Activated CD4-positive, alpha-beta memory T cell treated with anti-CD3 and anti-CD28 coated beads for 36 hours (primary cell): ENCODE measurements at regions not wholly inside any gene's neighbourhood (a gene's known extent, or its start where the extent isn't known, plus 50 kb on each side); places are given as distances from the start of the nearest gene placed in this dataset.

Experiments
- CTCF ChIA-PET: fragments of 350-600 bp; sonication (Branson Sonifier 250); formaldehyde crosslinking; loops from one replicate; lab custom pipeline; 2021; ENCODE audit warnings: antibody characterized with exemption, inconsistent platforms; lab: Charles Lee
- POLR2A ChIA-PET: fragments of 350-600 bp; sonication (Branson Sonifier 250); formaldehyde crosslinking; loops from one replicate; lab custom pipeline; 2021; ENCODE audit warnings: antibody characterized with exemption; lab: Charles Lee
- DNase-seq: peaks from one replicate; pipeline ENCODE4 v3.0.0-alpha.2; 2020
- H3K27ac Mint-ChIP-seq: one replicate; pipeline ENCODE4 v1.8.0; 2021; ENCODE audit warnings: mixed read lengths
- H3K27me3 Mint-ChIP-seq: one replicate; pipeline ENCODE4 v1.8.0; 2021; ENCODE audit warnings: mixed read lengths
- H3K36me3 Mint-ChIP-seq: one replicate; pipeline ENCODE4 v1.8.0; 2021; ENCODE audit warnings: mixed read lengths
- H3K4me1 Mint-ChIP-seq: one replicate; pipeline ENCODE4 v1.8.0; 2021; ENCODE audit warnings: low read depth, mixed read lengths
- H3K4me3 Mint-ChIP-seq: one replicate; pipeline ENCODE4 v1.8.0; 2021; ENCODE audit warnings: mild to moderate bottlenecking, mixed read lengths
- H3K9me3 Mint-ChIP-seq: one replicate; pipeline ENCODE4 v1.8.0; 2021; ENCODE audit warnings: mixed read lengths
- intact Hi-C: fragments of 100-400 bp; cut with micrococcal nuclease; formaldehyde crosslinking; loops from one replicate; pipeline ENCODE4 v1.15.1; 2023

- Mint-ChIP-seq H3K4me3 (no peak overlapping the region), H3K9me3 (peaks cover 12% of the 10 kb centered on the region), H3K27me3 (peaks cover 3% of the 10 kb centered on the region), H3K4me1 (no peaks in the 10 kb centered on the region), H3K27ac (no peak overlapping the region), H3K36me3 (peaks cover 6% of the 10 kb centered on the region)
- POLR2A ChIA-PET = no interaction called here
- CTCF ChIA-PET = interaction anchor here (1.0 kb wide), 1 partner anchor 519 kb away, joined by 3 read pairs; no protein-coding TSS in a partner anchor
- no peak for DNase-seq
- intact Hi-C loops = no loop called here
Observed at GRCh38 chr9:90112788-90113187, 508.0 kb downstream of the GADD45G start.

GRCh38 chr9:90114641-90115425 is 510.0 kb downstream of the GADD45G start:
- Mint-ChIP-seq H3K4me3 (no peak overlapping the region), H3K27ac (no peak overlapping the region)
- CTCF ChIA-PET = interaction anchor here (1.3 kb wide), 1 partner anchor 512 kb away, joined by 4 read pairs; no protein-coding TSS in a partner anchor

GRCh38 chr9:90121762-90122161 is 517.0 kb downstream of the GADD45G start:
- H3K27me3 Mint-ChIP-seq = peaks cover 6% of the 10 kb centered on the region
- no peak overlapping the region for H3K4me3 Mint-ChIP-seq
- peaks cover 13% of the 10 kb centered on the region for H3K9me3 Mint-ChIP-seq
- H3K27ac Mint-ChIP-seq = no peak overlapping the region
- H3K4me1 Mint-ChIP-seq = no peaks in the 10 kb centered on the region
- ChIA-PET CTCF (interaction anchor here (1.6 kb wide), 1 partner anchor 524 kb away, joined by 6 read pairs; no protein-coding TSS in a partner anchor), POLR2A (interaction anchor here (0.6 kb wide), 1 partner anchor 433 kb away, joined by 3 read pairs; no protein-coding TSS in a partner anchor)
- intact Hi-C loops = no loop called here
- H3K36me3 Mint-ChIP-seq = peaks cover 2% of the 10 kb centered on the region
- no peak for DNase-seq

More at GRCh38 chr9:90114641-90115425, 510.0 kb downstream of the GADD45G start:
- H3K9me3 Mint-ChIP-seq = peaks cover 2% of the 10 kb centered on the region
- H3K4me1 Mint-ChIP-seq = no peaks in the 10 kb centered on the region
- H3K27me3 Mint-ChIP-seq = peaks cover 3% of the 10 kb centered on the region
- peaks cover under 1% of the 10 kb centered on the region for H3K36me3 Mint-ChIP-seq
- DNase-seq = no peak
- intact Hi-C loops = no loop called here
- POLR2A ChIA-PET = no interaction called here

GRCh38 chr9:90124961-90125360 is 517.7 kb downstream of the DIRAS2 start:
- Mint-ChIP-seq H3K27ac (no peak overlapping the region), H3K27me3 (peaks cover 13% of the 10 kb centered on the region), H3K9me3 (peaks cover 13% of the 10 kb centered on the region), H3K4me1 (no peaks in the 10 kb centered on the region), H3K4me3 (no peak overlapping the region), H3K36me3 (peaks cover 2% of the 10 kb centered on the region)
- ChIA-PET CTCF (no interaction called here), POLR2A (no interaction called here)
- intact Hi-C loops = no loop called here
- DNase-seq = no peak

GRCh38 chr9:90127923-90128322 is 514.7 kb downstream of the DIRAS2 start:
- Mint-ChIP-seq H3K36me3 (peaks cover 2% of the 10 kb centered on the region), H3K9me3 (peaks cover 13% of the 10 kb centered on the region), H3K27me3 (peaks cover 16% of the 10 kb centered on the region), H3K27ac (no peak overlapping the region), H3K4me3 (no peak overlapping the region), H3K4me1 (no peaks in the 10 kb centered on the region)
- no peak for DNase-seq
- ChIA-PET POLR2A (no interaction called here), CTCF (no interaction called here)
- intact Hi-C loops = no loop called here

GRCh38 chr9:90128587-90129190 is 513.9 kb downstream of the DIRAS2 start:
- Mint-ChIP-seq H3K27me3 (peaks cover 16% of the 10 kb centered on the region), H3K9me3 (peaks cover 6% of the 10 kb centered on the region), H3K4me3 (no peak overlapping the region), H3K27ac (no peak overlapping the region), H3K36me3 (peaks cover 2% of the 10 kb centered on the region), H3K4me1 (no peaks in the 10 kb centered on the region)
- ChIA-PET POLR2A (no interaction called here), CTCF (no interaction called here)
- no peak for DNase-seq
- intact Hi-C loops = no loop called here

- DNase-seq = no peak
- CTCF ChIA-PET = no interaction called here
Observed at GRCh38 chr9:90129446-90129845, 513.2 kb downstream of the DIRAS2 start.

GRCh38 chr9:90131568-90131967 is 511.1 kb downstream of the DIRAS2 start:
- CTCF ChIA-PET = no interaction called here
- POLR2A ChIA-PET = no interaction called here
- H3K4me3 Mint-ChIP-seq = no peak overlapping the region
- peaks cover 11% of the 10 kb centered on the region for H3K27me3 Mint-ChIP-seq
- DNase-seq = no peak
- H3K27ac Mint-ChIP-seq = no peak overlapping the region
- H3K4me1 Mint-ChIP-seq = no peaks in the 10 kb centered on the region
- intact Hi-C loops = no loop called here
- no peaks in the 10 kb centered on the region for H3K9me3 Mint-ChIP-seq
- H3K36me3 Mint-ChIP-seq = no peaks in the 10 kb centered on the region

More at GRCh38 chr9:90129446-90129845, 513.2 kb downstream of the DIRAS2 start:
- Mint-ChIP-seq H3K4me3 (no peak overlapping the region), H3K4me1 (no peaks in the 10 kb centered on the region), H3K9me3 (peaks cover 2% of the 10 kb centered on the region), H3K27ac (no peak overlapping the region), H3K27me3 (peaks cover 17% of the 10 kb centered on the region), H3K36me3 (no peaks in the 10 kb centered on the region)
- POLR2A ChIA-PET = no interaction called here
- intact Hi-C loops = no loop called here

GRCh38 chr9:90132866-90133265 is 509.8 kb downstream of the DIRAS2 start:
- CTCF ChIA-PET = interaction anchor here (0.5 to 1.3 kb wide), 2 partner anchors 13 to 623 kb away, joined by 3 to 4 read pairs; no protein-coding TSS in a partner anchor
- POLR2A ChIA-PET = no interaction called here
- Mint-ChIP-seq H3K27ac (no peak overlapping the region), H3K4me3 (no peak overlapping the region), H3K27me3 (peaks cover 10% of the 10 kb centered on the region), H3K36me3 (no peaks in the 10 kb centered on the region), H3K9me3 (no peaks in the 10 kb centered on the region), H3K4me1 (no peaks in the 10 kb centered on the region)
- DNase-seq = no peak
- intact Hi-C loops = no loop called here

GRCh38 chr9:90137801-90138200 is 504.8 kb downstream of the DIRAS2 start:
- no peaks in the 10 kb centered on the region for H3K4me1 Mint-ChIP-seq
- H3K9me3 Mint-ChIP-seq = no peaks in the 10 kb centered on the region
- intact Hi-C loops = no loop called here
- peaks cover 13% of the 10 kb centered on the region for H3K27me3 Mint-ChIP-seq
- ChIA-PET CTCF (interaction anchor here (1.2 to 1.6 kb wide), 3 partner anchors 89 to 560 kb away, joined by 3 to 4 read pairs (median 3); no protein-coding TSS in a partner anchor), POLR2A (no interaction called here)
- no peak overlapping the region for H3K4me3 Mint-ChIP-seq
- no peaks in the 10 kb centered on the region for H3K36me3 Mint-ChIP-seq
- DNase-seq = no peak
- H3K27ac Mint-ChIP-seq = no peak overlapping the region

GRCh38 chr9:90140131-90140818 is 502.3 kb downstream of the DIRAS2 start:
- ChIA-PET CTCF (interaction anchor here (1.1 kb wide), 1 partner anchor 546 kb away, joined by 3 read pairs; no protein-coding TSS in a partner anchor), POLR2A (no interaction called here)
- Mint-ChIP-seq H3K27ac (no peak overlapping the region), H3K4me3 (no peak overlapping the region), H3K36me3 (no peaks in the 10 kb centered on the region), H3K4me1 (no peaks in the 10 kb centered on the region), H3K27me3 (peaks cover 11% of the 10 kb centered on the region), H3K9me3 (no peaks in the 10 kb centered on the region)
- intact Hi-C loops = loop anchor here (2.0 to 5.0 kb wide), 3 partner anchors 79 to 732 kb away; no protein-coding TSS in a partner anchor
- DNase-seq = no peak

GRCh38 chr9:90141723-90142122 is 500.9 kb downstream of the DIRAS2 start:
- H3K4me1 Mint-ChIP-seq = no peaks in the 10 kb centered on the region
- peaks cover 11% of the 10 kb centered on the region for H3K27me3 Mint-ChIP-seq
- intact Hi-C loops = loop anchor here (2.0 to 5.0 kb wide), 3 partner anchors 77 to 731 kb away; no protein-coding TSS in a partner anchor
- no peak overlapping the region for H3K27ac Mint-ChIP-seq
- H3K9me3 Mint-ChIP-seq = no peaks in the 10 kb centered on the region
- no peak overlapping the region for H3K4me3 Mint-ChIP-seq
- no peaks in the 10 kb centered on the region for H3K36me3 Mint-ChIP-seq
- POLR2A ChIA-PET = no interaction called here
- CTCF ChIA-PET = interaction anchor here (1.2 to 2.2 kb wide), 5 partner anchors 16 to 729 kb away, joined by 3 to 8 read pairs (median 5); no protein-coding TSS in a partner anchor
- no peak for DNase-seq
